GM13976 (cell line): ENCODE measurements at regions not wholly inside any gene's neighbourhood (a gene's known extent, or its start where the extent isn't known, plus 50 kb on each side); places are given as distances from the start of the nearest gene placed in this dataset.

Experiments used
- DNase-seq: peaks from one replicate; pipeline ENCODE4 v3.0.0; 2012; ENCODE audit warnings: low spot score
- in situ Hi-C: fragments of 300-500 bp; cut with MboI; formaldehyde crosslinking; loops from one replicate; pipeline ENCODE4 v1.12.0; 2022; ENCODE audit warnings: low sequenced_read_pairs, mixed read lengths, inconsistent platforms; ENCODE audit not compliant: unreplicated experiment
- TF ChIP-seq, protein P1 (sequence below): IDR thresholded peaks from 2 replicates; pipeline ENCODE4 v1.5.1; 2012; ENCODE audit warnings: borderline replicate concordance, mild to moderate bottlenecking; ENCODE audit not compliant: insufficient read depth; ENCODE audit errors: extremely low read depth, missing control alignments, control extremely low read depth

DNA sequence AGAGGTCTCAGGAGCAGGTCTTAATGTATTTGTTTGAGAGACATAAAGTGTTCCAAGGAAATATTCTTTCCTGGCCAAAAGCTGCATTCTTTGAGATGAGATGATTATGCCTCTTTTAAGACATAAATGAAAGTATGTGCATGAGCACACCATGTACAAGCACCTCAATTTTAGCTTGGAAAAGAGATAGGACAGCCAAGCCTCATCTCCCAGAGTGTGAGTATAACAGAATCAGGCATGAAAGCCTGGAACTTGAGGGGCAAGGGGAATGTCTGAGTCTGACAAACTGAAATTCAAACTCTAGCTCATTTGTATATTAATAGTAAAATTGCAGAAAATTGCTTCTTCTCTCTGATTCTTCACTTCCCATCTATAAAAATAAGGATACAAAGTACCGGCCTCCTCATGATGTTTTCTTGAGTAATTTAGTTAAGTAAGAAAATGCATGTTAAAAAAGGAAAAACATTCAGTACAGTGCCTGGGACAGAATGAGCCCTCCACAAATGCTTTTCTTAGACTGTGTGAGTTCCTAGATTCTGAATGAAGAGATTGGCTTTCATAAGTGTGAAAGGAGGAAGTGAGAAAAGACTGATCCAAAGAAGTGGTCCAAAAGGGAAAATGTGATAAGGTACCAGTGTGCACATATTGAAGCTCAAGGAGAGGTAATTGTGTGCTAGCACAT is 1260.9 kb upstream of the SORCS1 start:
- DNase-seq, result no peak
- in situ Hi-C loops, result no loop called here
- TF ChIP-seq, protein P1, sequence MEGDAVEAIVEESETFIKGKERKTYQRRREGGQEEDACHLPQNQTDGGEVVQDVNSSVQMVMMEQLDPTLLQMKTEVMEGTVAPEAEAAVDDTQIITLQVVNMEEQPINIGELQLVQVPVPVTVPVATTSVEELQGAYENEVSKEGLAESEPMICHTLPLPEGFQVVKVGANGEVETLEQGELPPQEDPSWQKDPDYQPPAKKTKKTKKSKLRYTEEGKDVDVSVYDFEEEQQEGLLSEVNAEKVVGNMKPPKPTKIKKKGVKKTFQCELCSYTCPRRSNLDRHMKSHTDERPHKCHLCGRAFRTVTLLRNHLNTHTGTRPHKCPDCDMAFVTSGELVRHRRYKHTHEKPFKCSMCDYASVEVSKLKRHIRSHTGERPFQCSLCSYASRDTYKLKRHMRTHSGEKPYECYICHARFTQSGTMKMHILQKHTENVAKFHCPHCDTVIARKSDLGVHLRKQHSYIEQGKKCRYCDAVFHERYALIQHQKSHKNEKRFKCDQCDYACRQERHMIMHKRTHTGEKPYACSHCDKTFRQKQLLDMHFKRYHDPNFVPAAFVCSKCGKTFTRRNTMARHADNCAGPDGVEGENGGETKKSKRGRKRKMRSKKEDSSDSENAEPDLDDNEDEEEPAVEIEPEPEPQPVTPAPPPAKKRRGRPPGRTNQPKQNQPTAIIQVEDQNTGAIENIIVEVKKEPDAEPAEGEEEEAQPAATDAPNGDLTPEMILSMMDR, result no peak

DNA sequence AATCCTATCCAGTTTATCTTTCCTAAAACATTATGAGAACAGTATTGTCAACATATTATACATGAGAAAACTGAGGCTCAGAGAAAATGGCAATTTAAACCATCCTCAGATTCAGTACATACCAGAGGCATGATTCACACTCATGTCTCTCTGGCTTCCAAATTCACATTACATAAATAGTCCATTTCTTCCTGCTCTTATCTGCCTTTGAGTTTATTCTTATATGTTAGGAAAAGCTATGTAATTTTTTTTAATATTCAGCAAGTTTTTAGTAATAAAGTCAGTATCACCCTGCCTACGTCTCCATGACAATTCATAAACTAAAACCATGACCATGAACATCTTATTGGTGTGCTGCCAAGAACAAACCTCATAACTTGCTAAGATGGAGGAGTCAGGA is 1260.2 kb upstream of the SORCS1 start:
- in situ Hi-C loops, result no loop called here
- no peak for DNase-seq
- TF ChIP-seq, protein P1, result no peak

DNA sequence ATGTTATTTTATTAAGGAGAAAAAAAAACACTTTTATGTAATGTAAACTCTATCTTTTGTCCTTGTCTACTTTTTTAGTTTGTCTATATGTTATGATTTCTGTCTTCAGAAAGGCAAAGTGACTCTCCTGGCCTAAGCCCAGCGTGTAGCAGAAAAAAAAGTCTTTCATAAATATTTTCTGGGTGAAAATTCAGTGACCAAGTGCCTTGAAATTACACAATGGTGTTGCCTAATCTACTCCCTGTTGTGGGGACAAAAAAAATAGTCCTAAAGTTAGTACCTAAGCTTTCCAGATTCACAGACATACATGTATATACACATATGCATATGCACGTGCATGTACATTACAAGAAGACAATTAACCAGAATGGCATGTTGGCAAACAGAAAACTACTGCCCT is 1257.8 kb upstream of the SORCS1 start:
- TF ChIP-seq, protein P1, result no peak
- no peak for DNase-seq
- in situ Hi-C loops, result no loop called here

DNA sequence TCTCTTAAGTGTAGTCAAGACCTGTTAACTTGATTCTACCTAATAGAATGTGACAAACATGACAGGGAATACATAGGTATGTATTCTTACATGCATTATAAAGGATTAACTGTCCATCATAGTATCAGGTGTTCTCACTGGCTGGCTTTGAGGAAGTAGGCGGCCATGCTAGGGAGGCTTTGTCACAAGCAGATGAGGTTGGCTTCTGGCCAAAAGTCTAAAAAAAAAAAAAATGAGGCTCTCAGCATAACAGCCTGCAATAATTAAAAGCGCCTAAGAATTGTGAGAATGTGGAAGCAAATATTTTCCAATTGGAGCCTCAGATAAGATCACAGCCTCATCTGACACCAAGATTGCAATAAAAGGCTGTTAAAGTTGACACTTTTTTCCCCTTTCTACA is 1256.8 kb upstream of the SORCS1 start:
- TF ChIP-seq, protein P1, result no peak
- DNase-seq, result no peak
- in situ Hi-C loops, result no loop called here

DNA sequence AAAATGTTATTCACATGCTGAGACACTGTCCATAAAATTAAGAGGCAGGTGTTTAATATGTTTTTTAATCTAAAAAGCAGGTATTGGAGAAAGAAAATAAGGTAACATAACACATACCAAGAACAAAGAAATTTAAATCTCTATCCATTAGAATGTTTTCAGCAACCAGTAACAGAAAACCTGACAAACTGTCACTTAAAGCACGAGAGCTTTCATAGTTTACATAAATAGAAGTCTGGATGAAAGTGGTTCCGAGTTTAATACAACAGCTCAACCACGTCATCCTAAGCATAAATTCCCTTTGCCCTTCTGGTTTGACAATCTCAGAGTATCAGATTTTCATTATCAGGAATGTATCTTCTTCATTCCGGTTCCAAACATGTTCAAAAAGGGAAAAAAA is 1249.4 kb upstream of the SORCS1 start:
- TF ChIP-seq, protein P1, result no peak
- no peak for DNase-seq
- in situ Hi-C loops, result no loop called here

DNA sequence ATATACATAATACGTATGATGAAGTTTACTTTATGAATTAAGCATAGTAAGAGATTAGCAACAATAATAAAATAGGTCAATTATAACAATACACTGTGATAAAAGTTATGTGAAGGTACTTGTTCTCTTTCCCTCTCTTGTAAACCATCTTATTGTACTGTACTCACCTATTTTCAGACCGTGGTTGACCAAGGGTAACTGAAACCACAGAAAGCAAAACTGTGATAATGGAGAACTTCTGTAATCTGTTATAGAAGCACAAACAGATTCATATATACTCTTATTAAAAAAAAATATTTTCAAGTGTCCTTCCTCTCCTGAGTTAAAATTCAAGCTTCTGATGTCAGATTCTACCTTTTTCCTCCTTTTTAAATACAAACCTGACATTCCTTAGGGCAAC is 1247.8 kb upstream of the SORCS1 start:
- TF ChIP-seq, protein P1, result no peak
- in situ Hi-C loops, result no loop called here
- no peak for DNase-seq
